ENCODE measurements at regions not wholly inside any gene's neighbourhood (a gene's known extent, or its start where the extent isn't known, plus 50 kb on each side); places are given as distances from the start of the nearest gene placed in this dataset.

DNA sequence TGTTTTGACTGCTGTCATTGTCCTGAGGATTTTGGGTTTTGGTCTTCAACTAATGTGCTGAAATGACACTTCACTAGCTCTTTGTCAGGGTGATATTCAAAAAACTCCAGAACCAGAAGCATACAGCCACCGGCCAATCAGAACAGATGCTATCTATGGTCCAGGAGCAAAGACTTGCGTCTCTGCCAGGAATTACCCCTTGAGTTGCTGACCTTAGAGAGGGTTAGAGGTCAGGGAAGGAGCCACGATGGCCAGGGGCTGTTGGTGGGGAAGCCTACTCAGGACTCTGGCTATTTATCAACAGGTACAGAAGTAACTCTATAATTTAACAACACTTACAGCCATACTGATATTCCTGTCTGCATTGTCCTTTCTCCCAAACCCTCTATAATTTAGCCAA, 356.8 kb downstream of the EFNA5 start:
- TF ChIP-seq POLR2A (IDR thresholded peaks at IDR 0.05) (no peak), CTCF (IDR thresholded peaks at IDR 0.05) (no peak), POLR2AphosphoS5 (IDR thresholded peaks at IDR 0.05) (no peak)
- H3K4me1 ChIP-seq (replicated peaks) = no peaks in the 10 kb centered on the region
- no peaks in the 10 kb centered on the region for H3K27me3 ChIP-seq (replicated peaks; ENCODE audit: insufficient read depth)
- no peaks in the 10 kb centered on the region for H3K36me3 ChIP-seq
- no peaks in the 10 kb centered on the region for H3K9me3 ChIP-seq
- H3K4me3 ChIP-seq = no peak overlapping the region
- intact Hi-C loops (cut with DNase I) = no loop called here
- WGBS = 81% methylated on average over 3 of the region's 3 CpGs
- H3K27ac ChIP-seq = no peak overlapping the region
- DNase-seq (ENCODE audit: low spot score) = no peak

DNA sequence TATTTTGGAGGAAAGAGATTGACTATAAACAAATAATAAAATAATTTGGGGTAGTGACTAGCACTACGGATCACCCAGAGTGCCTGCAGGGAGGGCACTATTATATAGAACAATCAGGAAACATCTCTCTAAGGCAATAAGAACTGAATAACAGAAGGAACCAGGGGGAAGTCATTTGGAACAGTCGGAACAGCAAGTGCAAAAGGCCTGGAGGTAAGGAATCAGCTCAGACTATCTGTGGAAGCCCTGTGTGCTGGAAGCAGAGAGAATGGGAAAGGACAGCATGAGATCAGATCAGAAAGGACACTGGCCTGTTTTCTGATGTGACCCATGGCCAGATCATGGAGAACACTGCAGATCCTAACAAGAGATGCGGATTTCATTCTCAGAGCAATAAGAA, 357.6 kb downstream of the EFNA5 start:
- no peak for DNase-seq (ENCODE audit: low spot score)
- H3K4me1 ChIP-seq (replicated peaks) = no peaks in the 10 kb centered on the region
- no peaks in the 10 kb centered on the region for H3K27me3 ChIP-seq (replicated peaks; ENCODE audit: insufficient read depth)
- H3K9me3 ChIP-seq = no peaks in the 10 kb centered on the region
- TF ChIP-seq POLR2A (IDR thresholded peaks at IDR 0.05) (no peak), POLR2AphosphoS5 (IDR thresholded peaks at IDR 0.05) (no peak), CTCF (IDR thresholded peaks at IDR 0.05) (no peak)
- H3K36me3 ChIP-seq = no peaks in the 10 kb centered on the region
- no peak overlapping the region for H3K4me3 ChIP-seq
- intact Hi-C loops (cut with DNase I) = no loop called here
- no peak overlapping the region for H3K27ac ChIP-seq
- 94% methylated on average over 3 of the region's 3 CpGs for WGBS

GRCh38 chr5:107310181-107310580, 360.6 kb downstream of the EFNA5 start:
- WGBS = 57% methylated on average over 1 of the region's 1 CpG
- no peak overlapping the region for H3K27ac ChIP-seq
- H3K4me1 ChIP-seq (replicated peaks) = no peaks in the 10 kb centered on the region
- intact Hi-C loops (cut with DNase I) = no loop called here
- TF ChIP-seq POLR2A (IDR thresholded peaks at IDR 0.05) (no peak), POLR2AphosphoS5 (IDR thresholded peaks at IDR 0.05) (no peak), CTCF (IDR thresholded peaks at IDR 0.05) (no peak)
- H3K9me3 ChIP-seq = no peaks in the 10 kb centered on the region
- H3K36me3 ChIP-seq = no peaks in the 10 kb centered on the region
- DNase-seq (ENCODE audit: low spot score) = no peak
- no peaks in the 10 kb centered on the region for H3K27me3 ChIP-seq (replicated peaks; ENCODE audit: insufficient read depth)
- H3K4me3 ChIP-seq = no peak overlapping the region

DNA sequence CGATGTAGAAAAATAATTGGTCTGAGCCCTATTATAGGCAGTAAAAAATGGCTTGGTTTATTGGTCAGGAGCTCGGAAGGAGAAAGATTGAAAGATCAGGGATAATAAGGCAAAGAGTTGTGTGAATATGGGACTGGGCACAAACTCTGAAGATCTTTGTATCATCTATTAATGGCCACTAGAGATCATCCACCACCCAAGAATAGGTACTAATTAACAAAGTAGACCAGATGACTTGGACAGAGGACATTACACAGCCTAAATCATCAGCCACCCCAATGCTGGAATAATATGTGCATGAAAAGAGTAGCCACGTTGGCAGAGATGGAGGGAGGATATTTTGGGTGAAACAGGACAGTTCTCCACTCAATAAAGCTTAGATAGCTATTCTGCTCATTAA, 364.1 kb downstream of the EFNA5 start:
- Histone ChIP-seq H3K9me3 (no peaks in the 10 kb centered on the region), H3K4me1 (replicated peaks) (no peaks in the 10 kb centered on the region), H3K4me3 (no peak overlapping the region), H3K27ac (no peak overlapping the region), H3K27me3 (replicated peaks; ENCODE audit: insufficient read depth) (no peaks in the 10 kb centered on the region), H3K36me3 (no peaks in the 10 kb centered on the region)
- DNase-seq (ENCODE audit: low spot score) = no peak
- 91% methylated on average over 3 of the region's 3 CpGs for WGBS
- TF ChIP-seq POLR2A (IDR thresholded peaks at IDR 0.05) = no peak
- no peak for TF ChIP-seq POLR2AphosphoS5 (IDR thresholded peaks at IDR 0.05)
- no peak for TF ChIP-seq CTCF (IDR thresholded peaks at IDR 0.05)
- intact Hi-C loops (cut with DNase I) = no loop called here

DNA sequence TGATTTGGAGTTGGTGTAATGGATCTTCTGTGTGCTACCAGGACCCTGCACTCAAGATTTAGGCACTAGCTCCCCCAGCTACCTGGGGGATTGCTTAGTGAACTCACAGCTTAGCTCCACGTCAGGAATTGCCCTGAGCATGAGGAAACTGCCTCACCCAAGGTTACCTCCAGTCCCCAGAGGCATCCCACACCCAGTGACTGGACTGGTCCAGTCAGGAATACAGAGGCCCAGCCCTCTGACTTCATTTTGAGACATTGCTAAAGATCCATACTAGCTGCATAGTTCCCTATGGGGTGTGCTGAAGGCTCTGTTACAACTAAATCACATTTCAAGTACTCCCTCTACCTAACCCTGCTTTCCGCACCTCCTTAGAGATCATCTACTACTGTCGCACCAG, 364.7 kb downstream of the EFNA5 start:
- WGBS = 100% methylated on average over 3 of the region's 3 CpGs
- no peak for TF ChIP-seq CTCF (IDR thresholded peaks at IDR 0.05)
- TF ChIP-seq POLR2AphosphoS5 (IDR thresholded peaks at IDR 0.05) = no peak
- no peak for TF ChIP-seq POLR2A (IDR thresholded peaks at IDR 0.05)

More for the DNA sequence above, 364.7 kb downstream of the EFNA5 start:
- Histone ChIP-seq H3K9me3 (no peaks in the 10 kb centered on the region), H3K27ac (no peak overlapping the region), H3K27me3 (replicated peaks; ENCODE audit: insufficient read depth) (no peaks in the 10 kb centered on the region), H3K36me3 (no peaks in the 10 kb centered on the region), H3K4me1 (replicated peaks) (no peaks in the 10 kb centered on the region), H3K4me3 (no peak overlapping the region)
- intact Hi-C loops (cut with DNase I) = no loop called here
- no peak for DNase-seq (ENCODE audit: low spot score)
